Naive thymus-derived CD4-positive, alpha-beta T cell (primary cell): ENCODE measurements at regions not wholly inside any gene's neighbourhood (a gene's known extent, or its start where the extent isn't known, plus 50 kb on each side); places are given as distances from the start of the nearest gene placed in this dataset.
A peak's percentile ranks its signal among the peaks of the same experiment; 100 is the strongest.

ENCODE experiments used
- ATAC-seq: fragments of 150-1000 bp; cut with Tn5 transposase; 2 replicates; pipeline ENCODE4 v1.10.0; 2021; ENCODE audit warnings: mild to moderate bottlenecking, moderate library complexity
- CTCF ChIA-PET: fragments of 350-600 bp; sonication (Branson Sonifier 250); formaldehyde crosslinking; loops from one replicate; lab custom pipeline; 2021; ENCODE audit warnings: antibody characterized with exemption; lab: Charles Lee
- POLR2A ChIA-PET: fragments of 350-600 bp; sonication (Branson Sonifier 250); formaldehyde crosslinking; loops from one replicate; lab custom pipeline; 2021; ENCODE audit warnings: antibody characterized with exemption, inconsistent platforms; lab: Charles Lee
- DNase-seq, 9 donors: peaks; one replicate each; pipeline versions ENCODE4 v3.0.0 to v3.0.0-alpha.2; 2020 to 2022; ENCODE audit warnings: mixed read lengths in 1 of 9
- H3K27ac ChIP-seq: one replicate; pipeline ENCODE4 v1.7.0; 2013; ENCODE audit warnings: mild to moderate bottlenecking, low read depth, low read length, moderate library complexity
- H3K27me3 ChIP-seq, 2 donors: one replicate each; pipeline ENCODE4 v1.7.0; 2013; ENCODE audit warnings: low read length in 2 of 2, mild to moderate bottlenecking in 2 of 2, moderate library complexity in 2 of 2; ENCODE audit not compliant: control insufficient read depth in 2 of 2, insufficient read depth in 2 of 2
- H3K36me3 ChIP-seq, 3 experiments: 1 replicate in 2 of 3; 2 replicates in 1 of 3; pipeline ENCODE4 v1.7.0; 2013; ENCODE audit warnings: low read length in 3 of 3, mild to moderate bottlenecking in 3 of 3, moderate library complexity in 1 of 3; ENCODE audit not compliant: insufficient read depth in 3 of 3, control insufficient read depth in 2 of 3
- H3K4me1 ChIP-seq, 2 donors: one replicate each; pipeline ENCODE4 v1.7.0; 2013; ENCODE audit warnings: low read length in 2 of 2, mild to moderate bottlenecking in 2 of 2, moderate library complexity in 1 of 2; ENCODE audit not compliant: control insufficient read depth in 2 of 2, insufficient read depth in 2 of 2
- H3K4me3 ChIP-seq: 2 replicates; pipeline ENCODE4 v1.7.0; 2013; ENCODE audit warnings: mild to moderate bottlenecking, low read length
- H3K9me3 ChIP-seq, 3 experiments: 1 replicate in 2 of 3; 2 replicates in 1 of 3; pipeline ENCODE4 v1.7.0; 2013; ENCODE audit warnings: low read length in 3 of 3; ENCODE audit not compliant: control insufficient read depth in 2 of 3
- H3K27ac Mint-ChIP-seq, 9 donors: one replicate each; pipeline ENCODE4 v1.8.0; 2020 to 2022; ENCODE audit warnings: mixed read lengths in 9 of 9, mild to moderate bottlenecking in 8 of 9, moderate library complexity in 5 of 9, inconsistent platforms in 2 of 9
- H3K27me3 Mint-ChIP-seq, 5 donors: one replicate each; pipeline ENCODE4 v1.8.0; 2021 to 2022; ENCODE audit warnings: mixed read lengths in 5 of 5, mild to moderate bottlenecking in 1 of 5
- H3K36me3 Mint-ChIP-seq, 5 donors: one replicate each; pipeline ENCODE4 v1.8.0; 2020 to 2022; ENCODE audit warnings: mixed read lengths in 5 of 5, mild to moderate bottlenecking in 3 of 5, inconsistent platforms in 1 of 5
- H3K4me1 Mint-ChIP-seq, 7 donors: one replicate each; pipeline ENCODE4 v1.8.0; 2020 to 2022; ENCODE audit warnings: mixed read lengths in 7 of 7, mild to moderate bottlenecking in 3 of 7, inconsistent platforms in 1 of 7
- H3K4me3 Mint-ChIP-seq, 10 donors: one replicate each; pipeline ENCODE4 v1.8.0; 2020 to 2022; ENCODE audit warnings: mild to moderate bottlenecking in 10 of 10, mixed read lengths in 10 of 10, moderate library complexity in 6 of 10, inconsistent platforms in 2 of 10
- H3K9me3 Mint-ChIP-seq, 11 donors: one replicate each; pipeline ENCODE4 v1.8.0; 2020 to 2022; ENCODE audit warnings: mixed read lengths in 11 of 11, mild to moderate bottlenecking in 4 of 11, inconsistent platforms in 1 of 11, moderate library complexity in 1 of 11
- intact Hi-C, 2 donors: fragments of 100-400 bp; cut with micrococcal nuclease; formaldehyde crosslinking; loops; one replicate each; pipeline ENCODE4 v1.15.1; 2023

- Mint-ChIP-seq H3K27me3 (peaks cover 0 to 31% (median 28%) of the 10 kb centered on the region in 5 donors), H3K4me3 (no peak overlapping the region), H3K4me1 (no peaks in the 10 kb centered on the region), H3K9me3 (peaks cover 0 to 16% (median 5%) of the 10 kb centered on the region in 11 donors), H3K27ac (no peak overlapping the region), H3K36me3 (peaks cover 0 to 7% (median 0%) of the 10 kb centered on the region in 5 donors)
- no peak for ATAC-seq
- ChIA-PET POLR2A (no interaction called here), CTCF (no interaction called here)
- Histone ChIP-seq H3K4me3 (no peak overlapping the region), H3K27me3 (no peaks in the 10 kb centered on the region), H3K9me3 (no peaks in the 10 kb centered on the region), H3K36me3 (no peaks in the 10 kb centered on the region), H3K27ac (no peak overlapping the region), H3K4me1 (no peaks in the 10 kb centered on the region)
- DNase-seq, result no peak
- intact Hi-C loops, result no loop called here
Measured at GRCh38 chr16:52896478-52897164, 156.1 kb downstream of the CHD9NB start.

GRCh38 chr16:52874042-52874441, 178.7 kb downstream of the CHD9NB start:
- Mint-ChIP-seq H3K9me3 (peaks cover 0 to 8% (median 3%) of the 10 kb centered on the region in 11 donors), H3K27me3 (peaks cover 0 to 23% (median 12%) of the 10 kb centered on the region in 5 donors), H3K4me1 (no peaks in the 10 kb centered on the region), H3K27ac (no peak overlapping the region), H3K36me3 (peaks cover 0 to 7% (median 0%) of the 10 kb centered on the region in 5 donors), H3K4me3 (no peak overlapping the region)
- no peaks in the 10 kb centered on the region for H3K9me3 ChIP-seq
- CTCF ChIA-PET, result no interaction called here
- no peaks in the 10 kb centered on the region for H3K4me1 ChIP-seq
- POLR2A ChIA-PET, result no interaction called here
- H3K36me3 ChIP-seq, result no peaks in the 10 kb centered on the region
- H3K27me3 ChIP-seq, result no peaks in the 10 kb centered on the region
- ATAC-seq (no peak), DNase-seq (no peak)
- intact Hi-C loops, result no loop called here
- no peak overlapping the region for H3K27ac ChIP-seq
- H3K4me3 ChIP-seq, result no peak overlapping the region

GRCh38 chr16:52872731-52873130, 180.0 kb downstream of the CHD9NB start:
- Histone ChIP-seq H3K27ac (no peak overlapping the region), H3K27me3 (no peaks in the 10 kb centered on the region), H3K36me3 (no peaks in the 10 kb centered on the region), H3K4me3 (no peak overlapping the region), H3K4me1 (no peaks in the 10 kb centered on the region), H3K9me3 (no peaks in the 10 kb centered on the region)
- Mint-ChIP-seq H3K4me3 (no peak overlapping the region), H3K27ac (no peak overlapping the region), H3K9me3 (peaks cover 0 to 8% (median 4%) of the 10 kb centered on the region in 11 donors), H3K36me3 (peaks cover 0 to 9% (median 0%) of the 10 kb centered on the region in 5 donors), H3K27me3 (peaks cover 0 to 26% (median 13%) of the 10 kb centered on the region in 5 donors), H3K4me1 (no peaks in the 10 kb centered on the region)
- no peak for DNase-seq
- ChIA-PET POLR2A (no interaction called here), CTCF (no interaction called here)
- ATAC-seq, result no peak
- intact Hi-C loops, result no loop called here

GRCh38 chr16:52871481-52871880, 181.2 kb downstream of the CHD9NB start:
- intact Hi-C loops, result no loop called here
- peaks cover 0 to 23% (median 14%) of the 10 kb centered on the region in 5 donors for H3K27me3 Mint-ChIP-seq
- CTCF ChIA-PET, result no interaction called here
- no peak for DNase-seq
- H3K4me1 Mint-ChIP-seq, result no peaks in the 10 kb centered on the region
- H3K27ac ChIP-seq, result no peak overlapping the region
- no peaks in the 10 kb centered on the region for H3K36me3 ChIP-seq
- H3K4me1 ChIP-seq, result no peaks in the 10 kb centered on the region
- peaks cover 0 to 5% (median 0%) of the 10 kb centered on the region in 5 donors for H3K36me3 Mint-ChIP-seq
- H3K9me3 Mint-ChIP-seq, result peaks cover 0 to 11% (median 4%) of the 10 kb centered on the region in 11 donors
- H3K27ac Mint-ChIP-seq, result peak overlapping the region in 1 of 9 donors; percentile 5
- no peaks in the 10 kb centered on the region for H3K27me3 ChIP-seq
- POLR2A ChIA-PET, result no interaction called here
- no peaks in the 10 kb centered on the region for H3K9me3 ChIP-seq
- no peak overlapping the region for H3K4me3 Mint-ChIP-seq
- H3K4me3 ChIP-seq, result no peak overlapping the region
- ATAC-seq, result no peak

GRCh38 chr16:52869243-52869642, 183.5 kb downstream of the CHD9NB start:
- ATAC-seq (no peak), DNase-seq (no peak)
- ChIA-PET CTCF (no interaction called here), POLR2A (no interaction called here)
- Mint-ChIP-seq H3K4me1 (no peaks in the 10 kb centered on the region), H3K27me3 (peaks cover 0 to 14% (median 10%) of the 10 kb centered on the region in 5 donors), H3K36me3 (peaks cover 0 to 5% (median 0%) of the 10 kb centered on the region in 5 donors), H3K4me3 (no peak overlapping the region), H3K9me3 (peaks cover 0 to 8% (median 5%) of the 10 kb centered on the region in 11 donors), H3K27ac (no peak overlapping the region)
- H3K4me1 ChIP-seq, result no peaks in the 10 kb centered on the region
- no peak overlapping the region for H3K4me3 ChIP-seq
- no peaks in the 10 kb centered on the region for H3K27me3 ChIP-seq
- no peaks in the 10 kb centered on the region for H3K9me3 ChIP-seq
- H3K36me3 ChIP-seq, result no peaks in the 10 kb centered on the region
- intact Hi-C loops, result no loop called here
- no peak overlapping the region for H3K27ac ChIP-seq

- H3K27ac ChIP-seq, result no peak overlapping the region
- H3K4me1 Mint-ChIP-seq, result no peaks in the 10 kb centered on the region
- H3K9me3 Mint-ChIP-seq, result peaks cover 0 to 10% (median 3%) of the 10 kb centered on the region in 11 donors
- H3K4me3 ChIP-seq, result no peak overlapping the region
- ATAC-seq, result no peak
- POLR2A ChIA-PET, result no interaction called here
- H3K36me3 Mint-ChIP-seq, result no peaks in the 10 kb centered on the region
- peaks cover 0 to 6% (median 5%) of the 10 kb centered on the region in 5 donors for H3K27me3 Mint-ChIP-seq
- H3K9me3 ChIP-seq, result no peaks in the 10 kb centered on the region
- H3K4me1 ChIP-seq, result no peaks in the 10 kb centered on the region
- no peaks in the 10 kb centered on the region for H3K36me3 ChIP-seq
- no peak overlapping the region for H3K4me3 Mint-ChIP-seq
- H3K27ac Mint-ChIP-seq, result no peak overlapping the region
- DNase-seq, result no peak
- H3K27me3 ChIP-seq, result no peaks in the 10 kb centered on the region
- intact Hi-C loops, result no loop called here
- CTCF ChIA-PET, result no interaction called here
Measured at GRCh38 chr16:52863000-52863399, 189.7 kb downstream of the CHD9NB start.

- Histone ChIP-seq H3K27me3 (no peaks in the 10 kb centered on the region), H3K27ac (no peak overlapping the region), H3K4me1 (no peaks in the 10 kb centered on the region), H3K4me3 (no peak overlapping the region), H3K9me3 (no peaks in the 10 kb centered on the region), H3K36me3 (no peaks in the 10 kb centered on the region)
- no peak for ATAC-seq
- Mint-ChIP-seq H3K4me3 (no peak overlapping the region), H3K4me1 (no peaks in the 10 kb centered on the region), H3K36me3 (no peaks in the 10 kb centered on the region), H3K27me3 (peaks cover 0 to 9% (median 7%) of the 10 kb centered on the region in 5 donors), H3K9me3 (peaks cover 0 to 10% (median 2%) of the 10 kb centered on the region in 11 donors), H3K27ac (no peak overlapping the region)
- intact Hi-C loops, result no loop called here
- no peak for DNase-seq
- CTCF ChIA-PET, result no interaction called here
- POLR2A ChIA-PET, result no interaction called here
Measured at GRCh38 chr16:52861614-52862022, 191.1 kb downstream of the CHD9NB start.
